Calu3 (cell line): ENCODE measurements at regions not wholly inside any gene's neighbourhood (a gene's known extent, or its start where the extent isn't known, plus 50 kb on each side); places are given as distances from the start of the nearest gene placed in this dataset.
A peak's percentile ranks its signal among the peaks of the same experiment; 100 is the strongest.

Experiments
- BruUV-seq: library from RNA; stranded (reverse); fragments of 400-500 nt; replicated peaks from 2 replicates; lab custom pipeline; 2021; lab: Mats Ljungman, UMichigan
- CTCF ChIA-PET: fragments of 300-600 bp; sonication (Branson Sonifier 250); formaldehyde crosslinking; loops from one replicate; lab custom pipeline; 2022; ENCODE audit warnings: antibody characterized with exemption; lab: Charles Lee
- DNase-seq: peaks from one replicate; pipeline ENCODE4 v3.0.0; 2022
- H3K27ac Mint-ChIP-seq: one replicate; pipeline ENCODE4 v1.8.0; 2022; ENCODE audit warnings: mixed read lengths; ENCODE audit not compliant: unreplicated experiment
- H3K27me3 Mint-ChIP-seq: one replicate; pipeline ENCODE4 v1.8.0; 2022; ENCODE audit warnings: mixed read lengths; ENCODE audit not compliant: unreplicated experiment
- H3K36me3 Mint-ChIP-seq: one replicate; pipeline ENCODE4 v1.8.0; 2022; ENCODE audit warnings: mild to moderate bottlenecking, moderate library complexity, mixed read lengths; ENCODE audit not compliant: insufficient read depth, unreplicated experiment
- H3K4me1 Mint-ChIP-seq: one replicate; pipeline ENCODE4 v1.8.0; 2022; ENCODE audit warnings: mild to moderate bottlenecking, low read depth, mixed read lengths; ENCODE audit not compliant: unreplicated experiment
- H3K4me3 Mint-ChIP-seq: one replicate; pipeline ENCODE4 v1.8.0; 2022; ENCODE audit warnings: mild to moderate bottlenecking, low read depth, moderate library complexity, mixed read lengths; ENCODE audit not compliant: unreplicated experiment
- H3K9me3 Mint-ChIP-seq: one replicate; pipeline ENCODE4 v1.8.0; 2022; ENCODE audit warnings: low read depth, mixed read lengths; ENCODE audit not compliant: unreplicated experiment
- CTCF ChIP-seq: fragments of 200-600 bp; IDR thresholded peaks from one replicate; pipeline ENCODE4 v1.8.0; 2022; ENCODE audit warnings: antibody characterized with exemption; ENCODE audit not compliant: unreplicated experiment
- intact Hi-C: fragments of 100-400 bp; cut with micrococcal nuclease; formaldehyde crosslinking; loops from one replicate; pipeline ENCODE4 v1.10.0; 2022; ENCODE audit not compliant: unreplicated experiment

- CTCF ChIA-PET = no interaction called here
- H3K4me3 Mint-ChIP-seq = no peak overlapping the region
Observed at GRCh38 chr2:153071090-153071489, 352.7 kb downstream of the ARL6IP6 start.

DNA sequence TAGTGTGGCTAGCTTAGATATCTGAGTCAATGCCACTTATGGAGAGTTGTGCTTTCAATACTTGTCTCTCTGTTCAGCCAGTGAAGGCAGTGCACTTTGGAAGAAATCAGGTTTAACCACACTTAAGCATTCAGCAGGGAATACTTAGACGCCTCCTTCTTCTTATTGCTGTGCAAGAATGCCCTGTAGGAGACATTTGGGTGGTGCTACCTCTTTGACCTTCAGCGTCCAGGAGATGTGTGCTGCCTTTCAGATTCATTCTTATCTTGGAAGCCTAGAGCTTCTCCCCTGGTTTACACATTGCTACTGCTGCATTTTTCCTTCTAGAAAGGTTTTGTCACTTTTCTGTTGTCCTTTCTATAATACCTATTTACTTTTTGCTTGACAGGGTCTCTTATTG lies 350.5 kb downstream of the ARL6IP6 start:
- CTCF ChIA-PET = no interaction called here
- no peak for TF ChIP-seq CTCF
- Mint-ChIP-seq H3K27ac (no peak overlapping the region), H3K9me3 (no peaks in the 10 kb centered on the region), H3K4me3 (no peak overlapping the region), H3K27me3 (no peaks in the 10 kb centered on the region), H3K4me1 (no peaks in the 10 kb centered on the region), H3K36me3 (no peaks in the 10 kb centered on the region)
- BruUV-seq = no TSS peak
- intact Hi-C loops = no loop called here
- DNase-seq = no peak

More at GRCh38 chr2:153071090-153071489, 352.7 kb downstream of the ARL6IP6 start:
- Mint-ChIP-seq H3K36me3 (no peaks in the 10 kb centered on the region), H3K27ac (no peak overlapping the region), H3K4me1 (no peaks in the 10 kb centered on the region), H3K9me3 (no peaks in the 10 kb centered on the region), H3K27me3 (no peaks in the 10 kb centered on the region)
- intact Hi-C loops = no loop called here
- no TSS peak for BruUV-seq
- no peak for DNase-seq
- TF ChIP-seq CTCF = no peak

GRCh38 chr2:153068052-153068451 lies 349.6 kb downstream of the ARL6IP6 start:
- no peak overlapping the region for H3K4me3 Mint-ChIP-seq
- TF ChIP-seq CTCF = no peak
- DNase-seq = no peak
- no peaks in the 10 kb centered on the region for H3K27me3 Mint-ChIP-seq
- no peaks in the 10 kb centered on the region for H3K36me3 Mint-ChIP-seq
- no peaks in the 10 kb centered on the region for H3K9me3 Mint-ChIP-seq
- intact Hi-C loops = no loop called here
- BruUV-seq = no TSS peak
- CTCF ChIA-PET = interaction anchor here (0.6 kb wide), 1 partner anchor 12 kb away, joined by 3 read pairs; no protein-coding TSS in a partner anchor
- H3K4me1 Mint-ChIP-seq = no peaks in the 10 kb centered on the region
- H3K27ac Mint-ChIP-seq = no peak overlapping the region

DNA sequence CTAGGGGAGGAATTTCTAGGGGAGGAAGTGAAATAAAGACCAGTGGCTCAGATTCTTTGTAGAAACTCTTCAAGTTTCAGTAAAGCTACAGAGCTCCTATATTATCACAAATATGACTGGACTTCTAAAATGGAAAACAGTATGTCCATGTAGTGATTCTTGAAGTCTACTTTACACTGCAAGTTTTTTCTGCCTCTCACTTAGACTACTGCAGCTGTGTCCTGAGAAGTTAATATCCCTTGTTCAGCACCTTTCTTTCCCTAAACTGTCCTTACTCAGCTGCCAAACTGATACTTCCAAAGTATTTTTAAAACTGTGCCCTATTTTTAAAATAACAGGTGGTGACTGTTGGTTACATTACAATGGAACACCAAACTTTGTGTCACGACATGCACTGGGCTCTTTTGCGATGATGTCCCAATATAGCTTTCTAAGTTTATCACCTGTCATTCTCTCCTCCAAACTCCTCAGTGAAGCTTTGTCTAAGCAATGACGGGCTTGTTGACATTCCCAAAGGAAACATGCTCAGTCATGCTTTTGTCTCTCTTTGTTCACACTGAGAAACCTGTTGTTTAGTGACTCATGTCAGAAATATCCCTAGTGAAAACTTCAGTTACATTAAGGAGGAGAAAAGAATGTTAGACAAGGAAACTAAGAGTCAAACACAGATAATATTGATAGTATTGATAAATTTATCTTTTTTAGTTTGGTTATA lies 341.1 kb downstream of the ARL6IP6 start:
- Mint-ChIP-seq H3K4me1 (peaks cover 13% of the 10 kb centered on the region), H3K36me3 (no peaks in the 10 kb centered on the region), H3K27ac (peak overlapping the region; percentile 87), H3K4me3 (peak overlapping the region; percentile 31), H3K27me3 (no peaks in the 10 kb centered on the region), H3K9me3 (no peaks in the 10 kb centered on the region)
- no TSS peak for BruUV-seq
- intact Hi-C loops = loop anchor here (5.0 kb wide), 1 partner anchor 317 kb away; no protein-coding TSS in a partner anchor
- CTCF ChIA-PET = interaction anchor here (0.7 kb wide), 1 partner anchor 1482 kb away, joined by 3 read pairs; no protein-coding TSS in a partner anchor
- DNase-seq = peak; percentile 37
- TF ChIP-seq CTCF = no peak
